NCI-H69 (cell line): ENCODE measurements at regions not wholly inside any gene's neighbourhood (a gene's known extent, or its start where the extent isn't known, plus 50 kb on each side); places are given as distances from the start of the nearest gene placed in this dataset.

Source experiments
- DNase-seq: peaks from one replicate; lab custom pipeline; 2025; lab: John Stamatoyannopoulos, UW

- no peak for DNase-seq
Measured at GRCh38 chr6:148287623-148288333, 54.9 kb upstream of the SASH1 start.

DNA sequence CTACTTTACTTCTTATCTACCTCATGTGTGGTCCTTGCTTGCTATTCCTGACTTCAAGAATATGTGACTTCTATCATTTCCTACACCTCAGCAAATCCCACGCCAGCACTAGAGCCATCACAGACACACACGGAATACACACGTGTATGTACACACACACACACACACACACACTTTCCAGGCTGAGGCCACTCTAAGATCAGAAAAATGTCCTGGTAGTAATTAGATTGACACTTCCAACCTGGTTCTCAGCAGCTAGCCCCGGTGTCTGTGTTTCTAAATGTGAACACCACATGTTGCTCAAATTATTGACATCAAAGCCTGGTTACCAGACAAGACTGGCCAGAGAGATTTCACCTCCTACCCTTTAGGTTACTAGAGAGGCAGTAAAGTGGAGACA is 54.1 kb upstream of the SASH1 start:
- DNase-seq, result no peak

DNA sequence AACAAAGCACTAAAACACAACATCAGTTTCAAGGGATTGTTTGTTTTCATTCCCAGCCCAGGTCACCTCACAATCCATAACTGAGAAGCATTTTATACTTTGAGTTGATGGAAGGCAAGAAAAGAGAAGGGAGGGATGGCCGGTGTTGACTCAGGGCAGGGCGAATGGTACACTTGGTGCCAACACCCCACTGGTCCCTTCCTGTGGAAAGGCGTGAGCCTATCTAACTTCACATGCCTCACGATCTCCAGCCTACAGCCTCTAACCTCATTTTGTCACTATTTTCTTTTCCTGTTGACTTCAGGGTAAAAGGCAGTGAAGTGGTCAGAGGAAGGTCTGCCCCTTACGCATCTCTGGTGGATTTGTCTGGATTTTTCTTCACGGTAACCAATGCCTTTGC is 53.5 kb upstream of the SASH1 start:
- DNase-seq, result no peak

GRCh38 chr6:148291876-148292275 is 50.8 kb upstream of the SASH1 start:
- no peak for DNase-seq
